K562 (cell line): ENCODE measurements at regions not wholly inside any gene's neighbourhood (a gene's known extent, or its start where the extent isn't known, plus 50 kb on each side); places are given as distances from the start of the nearest gene placed in this dataset.

Experiments
- EGR1 ChIP-seq: fragments of 450-650 bp; conservative IDR thresholded peaks from 2 replicates; pipeline ENCODE4 v1.6.1; 2017; ENCODE audit warnings: mild to moderate bottlenecking
- HBP1 ChIP-seq: fragments of 450-650 bp; formaldehyde crosslinking; IDR thresholded peaks from 2 replicates; pipeline ENCODE4 v1.4.0; 2022; ENCODE audit warnings: missing genetic modification characterization
- HINFP ChIP-seq: fragments of 450-650 bp; conservative IDR thresholded peaks from 2 replicates; pipeline ENCODE4 v1.6.1; 2016; ENCODE audit warnings: missing genetic modification characterization, low read depth, mild to moderate bottlenecking, control low read depth, missing compliant biosample characterization
- LCOR ChIP-seq: sonication (generic); formaldehyde crosslinking; IDR thresholded peaks from 2 replicates; pipeline ENCODE4 v1.8.0; 2022; ENCODE audit warnings: mild to moderate bottlenecking, missing genetic modification reagents
- NFIX ChIP-seq: fragments of 250-450 bp; sonication (Bioruptor Pico); IDR thresholded peaks from 2 replicates; pipeline ENCODE4 v1.4.0; 2020; ENCODE audit warnings: low read depth, mild to moderate bottlenecking, moderate library complexity
- POLR2AphosphoS5 ChIP-seq: IDR thresholded peaks from 2 replicates; pipeline ENCODE4 v1.6.1; 2011; ENCODE audit warnings: mild to moderate bottlenecking, low read depth, low read length, moderate library complexity; ENCODE audit not compliant: control insufficient read depth, insufficient read depth
- RAD21 ChIP-seq, 2 experiments: fragments of 250-450 bp in 1 of 2; fragments of 450-650 bp in 1 of 2; sonication (Bioruptor Pico) in 1 of 2; formaldehyde crosslinking in 1 of 2; IDR thresholded peaks in 1 of 2; conservative IDR thresholded peaks in 1 of 2; 2 replicates each; pipeline versions ENCODE4 v1.4.0 to v1.8.0; 2020 to 2022; ENCODE audit warnings: mild to moderate bottlenecking in 2 of 2, moderate library complexity in 1 of 2
- SP1 ChIP-seq: sonication (generic); formaldehyde crosslinking; IDR thresholded peaks from 2 replicates; pipeline ENCODE4 v1.8.1; 2022; ENCODE audit warnings: mild to moderate bottlenecking, missing genetic modification reagents
- ZBTB12 ChIP-seq: fragments of 250-450 bp; sonication (Bioruptor Pico); IDR thresholded peaks from 2 replicates; pipeline ENCODE4 v1.4.0; 2020
- ZNF316 ChIP-seq: fragments of 450-650 bp; IDR thresholded peaks from 2 replicates; pipeline ENCODE4 v1.6.1; 2016
- ZNF445 ChIP-seq: fragments of 250-450 bp; sonication (Bioruptor Pico); IDR thresholded peaks from 2 replicates; pipeline ENCODE4 v1.4.0; 2020; ENCODE audit warnings: low read depth, mild to moderate bottlenecking, moderate library complexity

- TF ChIP-seq EGR1 (no peak), SP1 (no peak), POLR2AphosphoS5 (no peak), ZNF316 (no peak), ZNF445 (CRISPR knock-in tag) (no peak), RAD21 (CRISPR knock-in tag; conservative IDR thresholded peaks at IDR 0.05 in 1 of 2, IDR thresholded peaks at IDR 0.05 in 1 of 2) (no peak), HINFP (no peak), HBP1 (CRISPR knock-in tag) (no peak), LCOR (CRISPR knock-in tag) (no peak), NFIX (CRISPR knock-in tag) (no peak), ZBTB12 (CRISPR knock-in tag) (no peak)
- TF ChIP-seq, all 486 proteins: peak for 0
Measured at GRCh38 chr7:114104035-114104434, 185.2 kb upstream of the PPP1R3A start (continued).
